ENCODE measurements at regions not wholly inside any gene's neighbourhood (a gene's known extent, or its start where the extent isn't known, plus 50 kb on each side); places are given as distances from the start of the nearest gene placed in this dataset.
"Not testable (repeated sequence)": the region's sequence is repeated elsewhere in the genome, so short reads cannot be mapped to it uniquely, and the experiment has no call there.

DNA sequence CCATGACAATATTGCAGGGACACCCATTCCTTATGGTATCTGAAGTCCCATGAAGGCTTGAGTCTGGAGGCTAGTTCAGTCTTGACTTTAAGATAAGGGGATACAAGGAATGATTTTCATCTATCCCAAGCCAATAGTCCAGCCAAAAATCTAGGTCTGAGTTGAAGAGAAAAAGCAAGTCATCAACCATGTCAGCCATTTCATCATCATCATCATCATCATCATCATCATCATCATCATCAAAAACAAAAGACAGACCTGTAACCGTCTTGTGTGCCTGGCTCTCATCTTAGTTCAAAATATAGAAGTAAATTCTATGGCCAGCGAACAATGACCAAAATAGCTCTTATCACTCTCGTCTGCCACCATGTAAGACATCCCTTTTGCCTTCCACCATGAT is 59.5 kb upstream of the FAM90A26 start:
- not testable (repeated sequence) for FAIRE-seq; DNase-seq (ENCODE audit: insufficient read length, low spot score)

DNA sequence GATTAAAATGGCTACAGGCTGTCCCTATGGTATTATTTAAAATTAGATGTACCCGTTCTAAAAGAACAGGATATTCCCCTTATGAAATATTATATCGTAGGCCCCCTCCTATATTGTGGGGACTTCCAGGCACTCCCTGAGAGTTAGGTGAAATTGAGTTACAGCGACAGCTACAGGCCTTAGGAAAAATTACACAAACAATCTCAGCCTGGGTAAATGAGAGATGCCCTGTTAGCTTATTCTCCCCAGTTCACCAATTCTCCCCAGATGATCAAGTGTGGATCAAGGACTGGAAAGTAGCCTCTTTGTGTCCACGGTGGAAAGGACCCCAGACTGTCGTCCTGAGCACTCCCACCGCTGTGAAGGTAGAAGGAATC is 67.1 kb upstream of the FAM90A26 start:
- not testable (repeated sequence) for DNase-seq (ENCODE audit: insufficient read length, low spot score); FAIRE-seq

DNA sequence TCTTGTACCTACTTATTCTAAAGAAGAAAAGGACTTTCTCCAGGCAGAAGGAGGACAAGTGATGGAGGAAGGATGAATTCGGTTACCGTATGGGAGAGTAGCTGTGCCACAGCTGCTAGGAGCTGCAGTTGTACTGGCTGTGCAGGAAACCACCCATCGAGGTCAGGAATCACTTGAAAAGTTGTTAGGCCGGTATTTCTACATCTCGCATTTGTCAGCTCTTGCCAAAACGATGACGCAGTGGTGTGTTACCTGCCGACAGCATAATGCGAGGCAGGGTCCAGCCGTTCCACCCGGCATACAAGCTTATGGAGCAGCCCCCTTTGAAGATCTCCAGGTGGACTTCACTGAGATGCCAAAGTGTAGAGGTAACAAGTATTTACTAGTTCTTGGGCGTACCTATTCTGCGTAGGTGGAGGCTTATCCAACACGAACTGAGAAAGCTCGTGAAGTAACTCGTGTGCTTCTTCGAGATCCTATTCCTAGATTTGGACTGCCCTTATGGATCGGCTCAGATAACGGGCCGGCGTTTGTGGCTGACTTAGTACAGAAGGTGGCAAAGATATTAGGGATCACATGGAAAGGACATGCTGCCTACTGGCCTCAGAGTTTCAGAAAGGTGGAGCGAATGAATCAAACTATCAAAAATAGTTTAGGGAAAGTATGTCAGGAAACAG is 67.6 kb upstream of the FAM90A26 start:
- DNase-seq (ENCODE audit: insufficient read length, low spot score); FAIRE-seq: not testable (repeated sequence)

DNA sequence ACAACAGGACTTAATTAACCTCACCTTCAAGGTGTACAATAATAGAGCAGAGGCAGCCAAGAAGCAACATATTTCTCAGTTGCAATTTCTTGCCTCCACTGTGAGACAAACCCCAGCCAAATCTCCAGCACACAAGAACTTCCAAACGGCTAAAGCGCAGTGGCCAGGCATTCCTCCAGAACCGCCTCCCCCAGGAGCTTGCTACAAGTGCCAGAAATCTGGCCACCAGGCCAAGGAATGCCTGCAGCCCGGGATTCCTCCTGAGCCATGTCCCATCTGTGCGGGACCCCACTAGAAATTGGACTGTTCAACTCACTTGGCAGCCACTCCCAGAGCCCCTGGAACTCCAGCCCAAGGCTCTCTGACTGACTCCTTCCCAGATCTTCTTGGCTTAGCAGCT is 73.9 kb upstream of the FAM90A26 start:
- not testable (repeated sequence) for DNase-seq (ENCODE audit: insufficient read length, low spot score); FAIRE-seq

DNA sequence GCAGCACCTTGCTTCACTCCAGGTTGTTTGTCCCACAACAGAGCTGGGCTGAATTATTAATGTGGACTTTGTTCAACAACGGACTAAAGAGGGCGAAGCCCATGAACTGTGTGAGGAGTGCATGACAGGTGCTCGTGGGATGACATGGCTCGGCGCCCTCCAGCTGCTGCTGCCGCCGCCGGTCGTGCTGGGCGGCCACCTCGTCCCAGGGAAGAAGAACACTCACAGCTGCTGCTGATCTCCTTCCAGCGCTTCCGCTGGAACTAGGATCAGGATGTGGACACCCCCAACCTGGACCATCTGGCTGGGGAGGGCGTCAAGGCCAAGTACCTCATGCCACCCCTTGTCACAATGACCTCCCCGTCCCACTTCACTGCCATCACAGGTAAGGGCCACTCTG is 91.4 kb upstream of the FAM90A26 start:
- not testable (repeated sequence) for FAIRE-seq; DNase-seq (ENCODE audit: insufficient read length, low spot score)

DNA sequence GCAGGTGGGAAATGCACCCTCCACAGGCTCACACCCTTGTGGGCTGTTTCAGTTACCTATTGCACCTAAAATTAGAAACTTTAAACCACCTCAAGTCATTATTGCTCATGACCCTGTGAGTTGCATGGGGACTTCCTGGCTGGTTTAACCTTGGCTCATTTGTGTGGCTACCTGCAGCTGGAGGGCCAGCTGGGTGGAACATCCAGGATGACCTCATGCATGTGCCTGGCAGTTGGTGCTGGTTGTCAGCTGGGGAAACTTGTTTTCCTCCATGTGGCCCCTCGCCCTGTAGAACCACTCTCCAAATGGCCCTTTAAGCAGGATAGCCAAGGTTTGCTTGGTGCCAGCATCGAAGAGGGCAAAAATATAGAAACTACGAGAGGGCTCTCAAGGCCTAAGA is 93.2 kb upstream of the FAM90A26 start:
- not testable (repeated sequence) for DNase-seq (ENCODE audit: insufficient read length, low spot score); FAIRE-seq

DNA sequence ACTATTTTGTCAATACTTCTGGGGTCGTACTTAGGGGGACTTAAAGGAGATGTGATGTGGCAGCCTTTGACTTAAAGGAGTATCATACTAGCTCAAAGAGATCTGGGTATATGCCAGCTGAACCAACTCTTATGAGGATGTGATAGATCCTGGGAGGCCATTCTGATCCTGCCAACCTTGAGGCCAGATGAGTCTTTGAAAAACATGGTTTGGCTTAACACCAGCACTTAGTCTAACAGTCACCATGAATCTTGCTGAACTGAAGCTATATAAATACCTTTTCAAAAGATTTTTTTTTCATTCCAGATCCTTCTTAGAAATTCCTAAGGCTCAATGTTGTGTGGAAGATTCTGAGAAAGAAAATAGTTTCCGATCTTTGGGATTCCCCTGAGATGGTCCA is 93.7 kb upstream of the FAM90A26 start:
- not testable (repeated sequence) for FAIRE-seq

DNA sequence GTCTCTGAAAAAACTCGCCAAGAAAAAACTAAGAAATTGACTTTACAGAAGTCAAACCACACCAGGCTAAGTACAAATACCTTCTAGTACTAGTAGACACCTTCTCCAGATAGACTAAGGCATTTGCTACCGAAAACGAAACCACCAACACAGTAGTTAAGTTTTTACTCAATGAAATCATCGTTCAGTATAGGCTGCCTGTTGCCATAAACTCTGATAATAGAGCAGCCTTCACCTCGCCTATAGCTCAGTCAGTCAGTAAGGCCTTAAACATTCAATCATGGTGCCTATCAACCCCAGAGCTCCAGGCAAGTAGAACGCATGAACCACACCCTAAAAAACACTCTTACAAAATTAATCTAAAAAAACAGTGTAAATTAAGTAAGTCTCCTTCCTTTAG is 96.8 kb upstream of the FAM90A26 start:
- not testable (repeated sequence) for FAIRE-seq; DNase-seq (ENCODE audit: insufficient read length, low spot score)

More for the DNA sequence above, 93.7 kb upstream of the FAM90A26 start:
- DNase-seq (ENCODE audit: insufficient read length, low spot score), result not testable (repeated sequence)

DNA sequence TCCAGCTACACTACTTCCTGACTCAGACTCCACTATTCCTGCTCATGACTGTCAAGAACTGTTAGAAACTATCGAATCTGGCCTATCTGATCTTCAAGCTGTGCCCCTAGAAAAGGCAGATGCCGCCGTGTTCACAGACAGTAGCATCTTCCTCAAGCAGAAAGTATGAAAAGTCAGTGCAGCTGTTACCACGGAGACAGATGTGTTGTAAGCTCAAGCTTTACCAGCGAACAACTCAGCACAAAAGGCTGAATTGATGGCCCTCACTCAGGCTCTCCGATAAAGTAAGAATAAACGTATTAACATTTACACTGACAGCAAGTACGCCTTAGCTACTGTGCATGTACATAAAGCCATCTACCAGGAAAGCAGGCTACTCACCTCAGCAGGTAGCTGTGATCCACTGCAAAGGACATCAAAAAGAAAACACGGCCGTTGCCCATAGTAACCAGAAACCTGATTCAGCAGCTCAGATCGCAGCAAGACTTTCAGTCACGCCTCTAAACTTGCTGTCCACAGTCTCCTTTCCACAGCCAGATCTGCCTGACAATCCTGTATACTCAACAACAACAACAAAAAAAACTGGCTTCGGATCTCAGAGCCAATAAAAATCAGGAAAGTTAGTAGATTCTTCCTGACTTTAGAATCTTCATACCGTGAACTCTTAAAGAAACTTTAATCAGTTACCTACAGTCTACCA is 97.5 kb upstream of the FAM90A26 start:
- not testable (repeated sequence) for DNase-seq (ENCODE audit: insufficient read length, low spot score); FAIRE-seq

DNA sequence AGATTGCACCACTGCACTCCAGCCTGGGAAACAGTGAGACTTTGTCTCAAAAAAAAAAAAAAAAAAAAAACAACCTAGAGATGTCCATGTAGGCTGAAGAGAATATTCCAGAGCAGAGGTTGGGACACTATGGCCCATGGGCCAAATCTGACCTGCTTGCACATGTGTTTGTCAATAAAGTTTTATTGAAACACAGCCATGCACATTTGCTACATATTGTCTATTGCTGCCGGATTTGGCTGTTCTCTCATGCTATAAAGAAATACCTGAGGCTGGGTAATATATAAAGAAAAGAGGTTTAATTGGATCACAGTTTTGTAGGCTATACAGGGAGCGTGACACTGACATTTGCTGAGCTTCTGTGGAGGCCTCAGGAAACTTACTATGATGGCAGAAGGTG is 102.3 kb upstream of the FAM90A26 start:
- not testable (repeated sequence) for DNase-seq (ENCODE audit: insufficient read length, low spot score); FAIRE-seq

DNA sequence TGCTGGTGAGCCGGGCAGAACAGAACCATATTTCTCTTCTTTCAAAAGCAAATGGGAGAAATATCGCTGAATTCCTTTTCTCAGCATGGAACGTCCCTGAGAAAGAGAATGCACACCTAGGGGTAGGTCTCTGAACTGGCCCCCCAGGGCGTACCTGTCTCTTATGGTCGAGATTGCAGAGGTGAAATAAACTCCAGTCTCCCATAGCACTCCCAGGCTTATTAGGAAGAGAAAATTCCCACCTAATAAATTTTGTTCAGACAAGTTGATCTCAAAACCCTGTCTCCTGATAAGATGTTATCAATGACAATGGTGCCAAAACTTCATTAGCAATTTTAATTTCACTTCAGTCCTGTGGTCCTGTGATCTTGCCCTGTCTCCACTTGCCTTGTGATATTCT is 106.6 kb upstream of the FAM90A26 start:
- FAIRE-seq; DNase-seq (ENCODE audit: insufficient read length, low spot score): not testable (repeated sequence)

DNA sequence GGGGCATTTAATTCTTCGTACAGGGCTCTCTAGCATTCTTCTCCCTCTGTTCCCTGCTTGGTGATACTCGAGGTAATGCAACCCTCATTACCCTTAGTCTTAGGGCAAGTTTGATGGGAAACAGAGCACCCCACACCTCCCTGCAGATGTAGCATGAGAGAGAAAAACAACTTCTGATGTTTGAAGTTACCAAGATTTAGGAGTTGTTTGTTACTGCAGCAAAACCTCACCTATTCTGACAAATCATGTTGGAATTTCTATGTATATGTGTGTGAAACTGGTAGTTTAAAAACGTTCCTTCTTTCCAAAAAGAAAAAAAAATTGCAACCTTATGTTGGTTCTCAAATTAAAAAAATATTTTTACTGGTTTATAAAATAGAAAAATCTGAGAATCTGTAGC is 145.3 kb upstream of the FAM90A26 start:
- not testable (repeated sequence) for DNase-seq (ENCODE audit: insufficient read length, low spot score); FAIRE-seq

DNA sequence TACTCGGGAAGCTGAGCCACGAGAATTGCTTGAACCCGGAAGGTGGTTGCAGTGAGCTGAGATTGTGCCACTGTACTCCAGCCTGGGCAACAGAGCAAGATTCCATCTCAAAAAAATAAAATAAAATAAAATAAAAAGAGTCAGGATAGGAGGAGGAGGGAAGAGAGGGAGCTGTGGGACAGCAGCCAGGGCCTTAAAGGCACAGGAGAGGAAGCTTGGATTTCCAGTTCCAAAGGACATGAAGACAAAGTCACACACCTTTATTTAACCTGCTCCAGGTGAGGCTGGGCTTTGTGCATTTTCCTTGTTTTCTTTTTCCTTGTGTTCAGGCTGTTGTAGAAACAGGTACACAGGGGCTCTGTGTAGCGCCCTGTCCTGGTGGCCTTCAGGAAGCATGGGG is 138.2 kb upstream of the HMX1 start:
- not testable (repeated sequence) for FAIRE-seq; DNase-seq (ENCODE audit: insufficient read length, low spot score)

DNA sequence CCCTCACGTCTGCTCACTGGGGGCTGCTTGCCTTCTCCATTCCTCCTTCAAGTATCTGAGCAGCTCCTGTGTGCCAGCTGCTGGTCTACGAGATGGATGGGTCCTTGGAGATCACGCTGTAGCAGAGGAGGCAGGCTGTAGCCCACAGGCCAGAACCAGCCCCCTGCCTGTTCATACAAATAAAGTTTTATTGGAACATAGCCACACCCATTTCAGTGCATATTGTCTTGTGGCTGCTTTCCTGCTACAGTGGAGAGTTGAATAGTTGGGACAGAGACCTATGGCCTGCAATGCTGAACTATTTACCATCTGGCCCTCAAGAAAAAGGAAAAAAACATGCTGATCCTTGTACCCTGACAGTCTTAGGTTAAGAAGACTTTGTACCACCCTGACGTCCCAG is 136.8 kb upstream of the HMX1 start:
- DNase-seq (ENCODE audit: insufficient read length, low spot score); FAIRE-seq: not testable (repeated sequence)

DNA sequence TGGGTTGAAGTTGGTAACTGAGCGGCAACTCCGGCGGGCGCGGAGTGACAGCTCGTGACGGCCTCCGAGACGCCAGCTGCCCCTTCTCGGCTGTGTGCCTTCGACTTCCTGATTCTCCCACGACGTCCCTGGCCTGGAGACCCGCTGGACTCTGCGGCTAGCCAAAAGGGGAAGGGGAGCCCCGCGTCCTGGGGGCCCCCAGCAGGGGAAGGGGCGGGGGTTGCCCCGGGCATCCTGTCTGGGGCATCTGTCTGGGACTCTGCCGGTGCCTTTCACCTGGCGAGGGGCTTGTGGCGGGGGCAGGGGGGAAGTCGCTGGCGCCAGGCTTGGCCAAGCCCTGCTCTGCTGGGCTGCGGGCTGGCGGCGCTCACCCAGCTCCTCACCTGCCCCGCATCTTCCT is 129.5 kb upstream of the HMX1 start:
- FAIRE-seq; DNase-seq (ENCODE audit: insufficient read length, low spot score): not testable (repeated sequence)

DNA sequence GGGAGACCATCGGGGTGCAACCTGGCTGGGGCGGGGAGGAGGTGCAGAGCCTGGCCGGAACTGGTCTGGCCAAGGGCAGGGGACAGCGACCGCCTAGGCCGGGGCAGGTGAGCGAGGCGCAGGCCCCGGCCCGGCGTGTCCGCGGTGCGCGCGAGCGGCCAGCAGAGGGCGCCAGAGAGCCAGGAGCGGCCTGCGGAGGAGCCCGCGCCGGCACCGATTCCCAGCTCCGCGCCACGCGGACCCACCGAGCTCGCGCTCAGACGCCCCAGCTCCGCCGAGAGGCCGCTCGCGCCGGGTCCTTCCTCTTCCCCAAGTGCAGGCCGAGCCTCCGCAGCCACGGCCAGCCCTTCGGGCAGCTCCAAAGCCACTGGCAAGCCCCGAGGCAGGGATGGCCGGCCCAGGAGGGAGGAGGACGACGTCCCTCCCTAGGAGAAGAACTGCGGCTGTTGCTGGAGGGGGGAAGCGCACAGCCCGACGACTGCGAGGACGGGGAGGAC is 128.9 kb upstream of the HMX1 start:
- peak; percentile 11 for DNase-seq (ENCODE audit: insufficient read length, low spot score)
- not testable (repeated sequence) for FAIRE-seq

DNA sequence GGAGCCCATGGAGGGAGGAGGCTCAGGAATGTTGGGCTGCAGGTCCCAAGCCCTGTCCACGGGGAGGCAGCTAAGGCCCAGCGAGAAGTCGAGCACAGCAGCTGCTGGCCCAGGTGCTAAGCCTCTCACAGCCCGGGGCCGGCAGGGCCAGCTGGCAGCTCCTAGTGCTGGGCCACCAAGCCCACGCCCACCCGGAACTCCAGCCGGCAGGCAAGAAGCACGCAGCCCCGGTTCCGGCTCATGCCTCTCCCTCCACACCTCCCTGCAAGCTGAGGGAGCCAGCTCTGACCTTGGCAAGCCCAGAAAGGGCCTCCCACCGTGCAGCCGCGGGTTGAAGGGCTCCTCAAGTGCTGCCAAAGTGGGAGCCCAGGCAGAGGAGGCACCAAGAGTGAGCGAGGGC is 121.3 kb upstream of the HMX1 start:
- FAIRE-seq; DNase-seq (ENCODE audit: insufficient read length, low spot score): not testable (repeated sequence)

DNA sequence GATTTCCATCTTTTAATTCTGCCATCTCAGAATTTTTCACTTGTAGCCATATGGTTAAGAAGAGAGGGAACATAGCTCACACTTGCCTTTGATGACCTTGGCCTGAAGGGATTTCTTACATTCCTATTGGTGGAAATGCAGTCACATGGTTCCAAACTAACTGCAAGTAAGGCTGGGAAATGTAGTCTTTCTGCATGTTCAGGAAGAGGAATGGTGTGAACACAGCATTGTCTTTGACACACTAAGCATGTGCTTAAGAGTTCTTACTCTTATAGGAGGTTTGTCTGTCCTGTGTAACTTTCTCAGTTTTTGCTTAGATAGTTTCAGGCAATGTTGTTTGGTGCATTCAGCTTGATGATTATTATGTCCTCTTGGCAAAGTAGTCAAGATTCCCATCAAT is 119.8 kb upstream of the HMX1 start:
- FAIRE-seq, result not testable (repeated sequence)

DNA sequence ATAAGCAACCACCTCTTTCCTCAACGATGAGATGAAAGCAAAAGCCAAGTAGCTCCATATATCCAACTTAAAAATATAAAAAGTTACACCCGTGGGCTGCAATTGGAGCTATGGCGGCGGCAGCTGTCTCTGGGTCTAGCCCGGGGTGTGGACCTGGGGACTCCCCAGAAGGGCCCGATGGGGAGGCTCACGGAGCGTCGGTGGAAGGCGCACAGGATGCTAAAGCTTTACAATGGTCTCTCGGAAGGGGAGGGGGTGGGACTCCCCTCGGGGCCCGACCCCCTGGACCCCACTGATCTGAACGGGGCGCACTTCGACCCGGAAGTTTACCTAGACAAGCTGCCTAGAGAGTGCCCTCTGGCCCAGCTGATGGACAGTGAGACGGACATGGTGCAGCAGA is 118.7 kb upstream of the HMX1 start:
- not testable (repeated sequence) for FAIRE-seq

More for the DNA sequence above, 119.8 kb upstream of the HMX1 start:
- not testable (repeated sequence) for DNase-seq (ENCODE audit: insufficient read length, low spot score)

DNA sequence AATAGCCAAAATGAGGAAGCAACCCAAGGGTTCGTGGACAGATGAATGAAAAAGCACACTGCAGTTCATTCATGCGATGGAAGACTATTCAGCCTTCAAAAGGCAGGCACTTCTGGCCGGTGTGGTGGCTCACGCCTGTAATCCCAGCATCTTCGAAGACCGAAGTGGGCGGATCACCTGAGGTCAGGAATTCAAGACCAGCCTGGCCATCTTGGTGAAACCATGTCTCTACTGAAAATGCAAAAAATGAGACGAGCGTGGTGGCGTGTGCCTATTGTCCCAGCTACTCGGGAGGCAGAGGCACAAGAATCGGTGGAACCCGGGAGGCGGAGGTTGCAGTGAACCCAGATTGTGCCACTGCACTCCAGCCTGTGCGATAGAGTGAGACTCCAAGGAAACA is 114.1 kb upstream of the HMX1 start:
- DNase-seq (ENCODE audit: insufficient read length, low spot score); FAIRE-seq: not testable (repeated sequence)

More for the DNA sequence above, 118.7 kb upstream of the HMX1 start:
- DNase-seq (ENCODE audit: insufficient read length, low spot score), result not testable (repeated sequence)

DNA sequence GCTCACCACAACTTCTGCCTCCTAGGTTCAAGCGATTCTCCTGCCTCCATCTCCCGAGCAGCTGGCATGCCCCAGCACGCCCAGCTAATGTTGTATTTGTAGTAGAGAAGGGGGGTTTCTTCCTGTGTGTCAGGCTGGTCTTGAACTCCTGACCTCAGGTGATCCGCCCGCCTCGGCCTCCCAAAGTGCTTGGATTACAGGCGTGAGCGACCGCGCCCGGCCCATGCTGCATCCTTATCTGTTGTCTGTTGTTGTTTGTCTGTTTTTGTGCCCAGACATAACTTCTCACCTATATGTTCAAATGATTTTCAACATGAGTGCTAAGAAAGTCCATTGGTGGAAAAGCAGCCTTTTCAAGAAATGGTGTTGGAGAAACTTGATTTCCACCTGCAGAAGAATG is 113.0 kb upstream of the HMX1 start:
- not testable (repeated sequence) for DNase-seq (ENCODE audit: insufficient read length, low spot score); FAIRE-seq
